ENCODE measurements at regions not wholly inside any gene's neighbourhood (a gene's known extent, or its start where the extent isn't known, plus 50 kb on each side); places are given as distances from the start of the nearest gene placed in this dataset.

DNA sequence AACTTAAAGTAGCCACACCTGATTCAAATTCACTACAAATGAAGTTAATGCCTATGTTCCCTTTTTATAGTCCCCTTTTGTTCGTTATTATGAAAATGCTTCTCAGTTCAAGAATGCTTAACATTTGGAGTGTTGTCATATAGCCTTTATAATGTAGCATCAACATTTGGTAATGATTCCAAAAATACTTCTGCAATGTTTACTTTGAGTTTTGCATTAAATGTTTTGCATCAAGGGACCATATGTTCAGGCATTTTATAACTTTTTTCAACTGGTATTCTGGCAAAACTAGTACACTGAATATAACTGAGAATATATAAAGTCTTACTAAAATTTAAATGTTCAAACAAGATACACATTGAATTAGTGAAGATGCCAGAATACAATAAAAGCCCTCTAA lies 209.6 kb upstream of the SLC16A7 start:
- TF ChIP-seq, protein P1, sequence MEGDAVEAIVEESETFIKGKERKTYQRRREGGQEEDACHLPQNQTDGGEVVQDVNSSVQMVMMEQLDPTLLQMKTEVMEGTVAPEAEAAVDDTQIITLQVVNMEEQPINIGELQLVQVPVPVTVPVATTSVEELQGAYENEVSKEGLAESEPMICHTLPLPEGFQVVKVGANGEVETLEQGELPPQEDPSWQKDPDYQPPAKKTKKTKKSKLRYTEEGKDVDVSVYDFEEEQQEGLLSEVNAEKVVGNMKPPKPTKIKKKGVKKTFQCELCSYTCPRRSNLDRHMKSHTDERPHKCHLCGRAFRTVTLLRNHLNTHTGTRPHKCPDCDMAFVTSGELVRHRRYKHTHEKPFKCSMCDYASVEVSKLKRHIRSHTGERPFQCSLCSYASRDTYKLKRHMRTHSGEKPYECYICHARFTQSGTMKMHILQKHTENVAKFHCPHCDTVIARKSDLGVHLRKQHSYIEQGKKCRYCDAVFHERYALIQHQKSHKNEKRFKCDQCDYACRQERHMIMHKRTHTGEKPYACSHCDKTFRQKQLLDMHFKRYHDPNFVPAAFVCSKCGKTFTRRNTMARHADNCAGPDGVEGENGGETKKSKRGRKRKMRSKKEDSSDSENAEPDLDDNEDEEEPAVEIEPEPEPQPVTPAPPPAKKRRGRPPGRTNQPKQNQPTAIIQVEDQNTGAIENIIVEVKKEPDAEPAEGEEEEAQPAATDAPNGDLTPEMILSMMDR (IDR thresholded peaks at IDR 0.05; ENCODE audit: poor library complexity) = no peak
- no peak for TF ChIP-seq EZH2 (IDR thresholded peaks at IDR 0.05; ENCODE audit: borderline replicate concordance)

Data from hepatocyte (in vitro differentiated cells).